T-cell (primary cell): ENCODE measurements at regions not wholly inside any gene's neighbourhood (a gene's known extent, or its start where the extent isn't known, plus 50 kb on each side); places are given as distances from the start of the nearest gene placed in this dataset.

Experiments
- ATAC-seq, 4 experiments: fragments of 200-7000 bp in 3 of 4; fragments of 150-1000 bp in 1 of 4; cut with Tn5 transposase; replicated peaks in 1 of 4; 1 replicate in 3 of 4; 2 replicates in 1 of 4; pipeline ENCODE4 v1.10.0; 2021; ENCODE audit warnings: moderate library complexity in 3 of 4, mild to moderate bottlenecking in 2 of 4, moderate number of reproducible peaks in 1 of 4
- CTCF ChIA-PET, 2 donors: fragments of 300-600 bp; sonication (Branson Sonifier 250); formaldehyde crosslinking; loops; one replicate each; lab custom pipeline; 2022; ENCODE audit warnings: antibody characterized with exemption in 2 of 2; lab: Charles Lee
- POLR2A ChIA-PET, 2 donors: fragments of 300-600 bp; sonication (Branson Sonifier 250); formaldehyde crosslinking; loops; one replicate each; lab custom pipeline; 2022; ENCODE audit warnings: antibody characterized with exemption in 2 of 2; lab: Charles Lee
- DNase-seq, 35 experiments: peaks; one replicate each; pipeline versions ENCODE4 v3.0.0 to v3.0.0-alpha.2; 2013 to 2023
- H3K27ac ChIP-seq: one replicate; pipeline ENCODE4 v1.5.1; 2013; ENCODE audit warnings: low read length
- H3K27me3 ChIP-seq, 2 experiments: replicated peaks in 1 of 2; 1 replicate in 1 of 2; 2 replicates in 1 of 2; pipeline versions ENCODE4 v1.6.1 to v1.7.0; 2013; ENCODE audit warnings: low read length in 1 of 2, mixed read lengths in 1 of 2; ENCODE audit not compliant: control insufficient read depth in 2 of 2, insufficient read depth in 2 of 2; ENCODE audit errors: extremely low read depth in 1 of 2
- H3K36me3 ChIP-seq, 2 donors: 1 replicate in 1 of 2; 2 replicates in 1 of 2; pipeline versions ENCODE4 v1.6.1 to v1.7.0; 2013; ENCODE audit warnings: low read length in 1 of 2; ENCODE audit not compliant: control insufficient read depth in 2 of 2, insufficient read depth in 1 of 2; ENCODE audit errors: extremely low read depth in 1 of 2
- H3K4me1 ChIP-seq, 2 experiments: 1 replicate in 1 of 2; 2 replicates in 1 of 2; pipeline versions ENCODE4 v1.6.1 to v1.7.0; 2013; ENCODE audit warnings: low read length in 2 of 2, mixed read lengths in 1 of 2; ENCODE audit not compliant: insufficient read depth in 2 of 2, control insufficient read depth in 1 of 2; ENCODE audit errors: extremely low read depth in 1 of 2
- H3K4me3 ChIP-seq, 2 donors: 1 replicate in 1 of 2; 2 replicates in 1 of 2; pipeline versions ENCODE4 v1.5.1 to v1.7.0; 2013; ENCODE audit warnings: mild to moderate bottlenecking in 2 of 2, low read length in 1 of 2, moderate library complexity in 1 of 2; ENCODE audit not compliant: control insufficient read depth in 1 of 2; ENCODE audit errors: extremely low read depth in 1 of 2
- H3K9me3 ChIP-seq: 2 replicates; pipeline ENCODE4 v1.7.0; 2013
- H3K27ac Mint-ChIP-seq, 2 donors: one replicate each; pipeline ENCODE4 v1.8.0; 2020 to 2021; ENCODE audit warnings: mild to moderate bottlenecking in 2 of 2, mixed read lengths in 2 of 2
- H3K27me3 Mint-ChIP-seq, 2 donors: one replicate each; pipeline ENCODE4 v1.8.0; 2021 to 2022; ENCODE audit warnings: mixed read lengths in 2 of 2
- H3K36me3 Mint-ChIP-seq: one replicate; pipeline ENCODE4 v1.8.0; 2021; ENCODE audit warnings: mixed read lengths
- H3K4me1 Mint-ChIP-seq, 3 donors: one replicate each; pipeline ENCODE4 v1.8.0; 2020 to 2022; ENCODE audit warnings: mixed read lengths in 3 of 3, mild to moderate bottlenecking in 1 of 3
- H3K4me3 Mint-ChIP-seq, 3 donors: one replicate each; pipeline ENCODE4 v1.8.0; 2020 to 2022; ENCODE audit warnings: mild to moderate bottlenecking in 3 of 3, mixed read lengths in 3 of 3, moderate library complexity in 3 of 3
- H3K9me3 Mint-ChIP-seq, 3 donors: one replicate each; pipeline ENCODE4 v1.8.0; 2020 to 2022; ENCODE audit warnings: mixed read lengths in 3 of 3
- WGBS: methylation state at CpG from one replicate; pipeline ENCODE4 v1.1.5; 2013; ENCODE audit warnings: missing lambda C conversion rate; ENCODE audit not compliant: insufficient coverage; 5-methylcytosine and 5-hydroxymethylcytosine counted together

GRCh38 chr3:21860082-21860475 lies 109.1 kb upstream of the ZNF385D start:
- ChIA-PET CTCF (no interaction called here), POLR2A (no interaction called here)
- Histone ChIP-seq H3K27me3 (no peaks in the 10 kb centered on the region), H3K36me3 (no peaks in the 10 kb centered on the region), H3K9me3 (no peaks in the 10 kb centered on the region), H3K27ac (no peak overlapping the region), H3K4me3 (no peak overlapping the region), H3K4me1 (no peaks in the 10 kb centered on the region)
- ATAC-seq (no peak), DNase-seq (no peak)
- H3K27me3 Mint-ChIP-seq = no peaks in the 10 kb centered on the region
- peaks cover 10 to 16% (median 14%) of the 10 kb centered on the region in 3 donors for H3K9me3 Mint-ChIP-seq
- H3K36me3 Mint-ChIP-seq = no peaks in the 10 kb centered on the region
- WGBS = no CpG with 5 or more reads among the region's 1 CpG
- H3K4me3 Mint-ChIP-seq = no peak overlapping the region
- no peak overlapping the region for H3K27ac Mint-ChIP-seq
- H3K4me1 Mint-ChIP-seq = no peaks in the 10 kb centered on the region

DNA sequence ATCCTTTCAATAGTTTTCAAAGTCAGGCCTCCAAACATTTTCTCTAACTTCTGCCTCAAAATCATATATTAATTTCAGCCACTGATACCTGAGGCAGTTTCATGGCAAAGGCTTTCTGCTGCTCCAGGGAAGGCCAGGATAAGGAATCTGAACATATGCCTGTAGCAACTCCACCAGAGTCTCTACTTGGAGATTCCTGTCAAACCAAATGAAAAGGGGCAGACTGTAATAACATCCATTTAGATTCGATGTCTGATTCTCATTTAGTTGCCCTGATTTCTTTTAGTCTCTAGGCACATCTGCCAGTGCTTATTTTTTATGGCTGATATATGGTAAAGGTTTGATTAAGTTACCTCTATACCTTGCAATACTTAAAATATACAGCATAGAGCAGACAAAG lies 109.6 kb upstream of the ZNF385D start:
- no peaks in the 10 kb centered on the region for H3K36me3 Mint-ChIP-seq
- no peaks in the 10 kb centered on the region for H3K27me3 ChIP-seq
- no peak overlapping the region for H3K4me3 ChIP-seq
- ChIA-PET CTCF (no interaction called here), POLR2A (no interaction called here)
- ATAC-seq (no peak), DNase-seq (no peak)
- H3K27me3 Mint-ChIP-seq = no peaks in the 10 kb centered on the region
- H3K27ac Mint-ChIP-seq = no peak overlapping the region
- no CpG with 5 or more reads among the region's 1 CpG for WGBS
- no peaks in the 10 kb centered on the region for H3K9me3 ChIP-seq
- no peaks in the 10 kb centered on the region for H3K4me1 Mint-ChIP-seq
- no peaks in the 10 kb centered on the region for H3K36me3 ChIP-seq
- H3K4me3 Mint-ChIP-seq = no peak overlapping the region
- H3K4me1 ChIP-seq = no peaks in the 10 kb centered on the region
- peaks cover 10 to 13% (median 10%) of the 10 kb centered on the region in 3 donors for H3K9me3 Mint-ChIP-seq
- no peak overlapping the region for H3K27ac ChIP-seq

- H3K27ac Mint-ChIP-seq = no peak overlapping the region
- POLR2A ChIA-PET = no interaction called here
Measured at GRCh38 chr3:21876782-21877181, 125.8 kb upstream of the ZNF385D start.

GRCh38 chr3:21877214-21877754 lies 126.3 kb upstream of the ZNF385D start:
- CTCF ChIA-PET = no interaction called here
- Histone ChIP-seq H3K27ac (no peak overlapping the region), H3K36me3 (no peaks in the 10 kb centered on the region), H3K4me3 (no peak overlapping the region), H3K9me3 (no peaks in the 10 kb centered on the region), H3K4me1 (no peaks in the 10 kb centered on the region), H3K27me3 (no peaks in the 10 kb centered on the region)
- Mint-ChIP-seq H3K9me3 (peaks cover 8 to 41% (median 11%) of the 10 kb centered on the region in 3 donors), H3K4me3 (no peak overlapping the region), H3K4me1 (no peaks in the 10 kb centered on the region), H3K27ac (no peak overlapping the region), H3K27me3 (no peaks in the 10 kb centered on the region), H3K36me3 (no peaks in the 10 kb centered on the region)
- DNase-seq (no peak), ATAC-seq (no peak)
- WGBS = no CpG with 5 or more reads among the region's 6 CpGs
- POLR2A ChIA-PET = no interaction called here

More at GRCh38 chr3:21876782-21877181, 125.8 kb upstream of the ZNF385D start:
- H3K9me3 Mint-ChIP-seq = peaks cover 8 to 38% (median 11%) of the 10 kb centered on the region in 3 donors
- H3K27me3 Mint-ChIP-seq = no peaks in the 10 kb centered on the region
- Histone ChIP-seq H3K9me3 (no peaks in the 10 kb centered on the region), H3K4me3 (no peak overlapping the region), H3K36me3 (no peaks in the 10 kb centered on the region), H3K27me3 (no peaks in the 10 kb centered on the region), H3K4me1 (no peaks in the 10 kb centered on the region), H3K27ac (no peak overlapping the region)
- no peaks in the 10 kb centered on the region for H3K36me3 Mint-ChIP-seq
- H3K4me1 Mint-ChIP-seq = no peaks in the 10 kb centered on the region
- DNase-seq = no peak
- 76% methylated on average over 2 of the region's 2 CpGs for WGBS
- CTCF ChIA-PET = no interaction called here
- no peak overlapping the region for H3K4me3 Mint-ChIP-seq
- no peak for ATAC-seq

GRCh38 chr3:21879184-21879886 lies 128.3 kb upstream of the ZNF385D start:
- Histone ChIP-seq H3K36me3 (no peaks in the 10 kb centered on the region), H3K9me3 (no peaks in the 10 kb centered on the region), H3K4me3 (no peak overlapping the region), H3K4me1 (no peaks in the 10 kb centered on the region), H3K27ac (no peak overlapping the region), H3K27me3 (no peaks in the 10 kb centered on the region)
- Mint-ChIP-seq H3K27ac (no peak overlapping the region), H3K9me3 (peaks cover 11 to 34% (median 14%) of the 10 kb centered on the region in 3 donors), H3K36me3 (no peaks in the 10 kb centered on the region), H3K4me3 (no peak overlapping the region), H3K4me1 (no peaks in the 10 kb centered on the region), H3K27me3 (no peaks in the 10 kb centered on the region)
- no peak for DNase-seq
- ATAC-seq = no peak
- POLR2A ChIA-PET = no interaction called here
- CTCF ChIA-PET = interaction anchor here in 1 of 2 donors (0.6 kb wide), 1 partner anchor 43 kb away, joined by 3 read pairs; no protein-coding TSS in a partner anchor
- no CpG with 5 or more reads among the region's 7 CpGs for WGBS

GRCh38 chr3:21888656-21889055 lies 137.6 kb upstream of the ZNF385D start:
- Histone ChIP-seq H3K27me3 (no peaks in the 10 kb centered on the region), H3K4me3 (no peak overlapping the region), H3K36me3 (no peaks in the 10 kb centered on the region), H3K4me1 (no peaks in the 10 kb centered on the region), H3K9me3 (no peaks in the 10 kb centered on the region), H3K27ac (no peak overlapping the region)
- Mint-ChIP-seq H3K27me3 (no peaks in the 10 kb centered on the region), H3K9me3 (peaks cover 0 to 12% (median 2%) of the 10 kb centered on the region in 3 donors), H3K27ac (no peak overlapping the region), H3K36me3 (no peaks in the 10 kb centered on the region), H3K4me3 (no peak overlapping the region), H3K4me1 (no peaks in the 10 kb centered on the region)
- CTCF ChIA-PET = no interaction called here
- DNase-seq (no peak), ATAC-seq (no peak)
- 100% methylated on average over 1 of the region's 2 CpGs for WGBS
- POLR2A ChIA-PET = no interaction called here
